PC-9 (cell line): ENCODE measurements at regions not wholly inside any gene's neighbourhood (a gene's known extent, or its start where the extent isn't known, plus 50 kb on each side); places are given as distances from the start of the nearest gene placed in this dataset.
A peak's percentile ranks its signal among the peaks of the same experiment; 100 is the strongest.

Experiments used
- BruUV-seq: library from RNA; stranded (reverse); fragments of 400-500 nt; replicated peaks from 2 replicates; lab custom pipeline; 2021; lab: Mats Ljungman, UMichigan
- CTCF ChIA-PET: fragments of 300-600 bp; sonication (Branson Sonifier 250); formaldehyde crosslinking; loops from one replicate; lab custom pipeline; 2022; ENCODE audit warnings: antibody characterized with exemption; lab: Charles Lee
- POLR2A ChIA-PET: fragments of 300-600 bp; sonication (Branson Sonifier 250); formaldehyde crosslinking; loops from one replicate; lab custom pipeline; 2022; ENCODE audit warnings: antibody characterized with exemption; ENCODE audit not compliant: unreplicated experiment; lab: Charles Lee
- DNase-seq, 2 experiments: peaks; one replicate each; pipeline versions ENCODE4 v3.0.0 to v3.0.0-alpha.2; 2015 to 2022; ENCODE audit warnings: mixed read lengths in 1 of 2
- H2AFZ ChIP-seq: fragments of 200-600 bp; sonication (generic); 2 replicates; pipeline ENCODE4 v1.8.1; 2017; ENCODE audit warnings: antibody characterized with exemption
- H3F3A ChIP-seq: fragments of 200-600 bp; sonication (generic); 2 replicates; pipeline ENCODE4 v1.8.1; 2017; ENCODE audit warnings: antibody characterized with exemption, mild to moderate bottlenecking, low read depth; ENCODE audit not compliant: insufficient read depth
- H3K27ac ChIP-seq: fragments of 200-600 bp; sonication (generic); 2 replicates; pipeline ENCODE4 v1.6.1; 2016; ENCODE audit warnings: mixed run types
- H3K27me3 ChIP-seq: fragments of 200-600 bp; sonication (generic); 2 replicates; pipeline ENCODE4 v1.6.1; 2016; ENCODE audit warnings: low read depth, mixed run types; ENCODE audit not compliant: insufficient read depth
- H3K36me3 ChIP-seq: fragments of 200-600 bp; sonication (generic); 2 replicates; pipeline ENCODE4 v1.6.1; 2016; ENCODE audit warnings: low read depth, mixed run types
- H3K4me1 ChIP-seq: fragments of 200-600 bp; sonication (generic); replicated peaks from 2 replicates; pipeline ENCODE4 v1.6.1; 2016; ENCODE audit warnings: mixed run types; ENCODE audit not compliant: insufficient read depth
- H3K4me2 ChIP-seq: fragments of 200-600 bp; sonication (generic); 2 replicates; pipeline ENCODE4 v1.6.1; 2017; ENCODE audit warnings: mixed run types
- H3K4me3 ChIP-seq: fragments of 200-600 bp; sonication (generic); 2 replicates; pipeline ENCODE4 v1.6.1; 2016; ENCODE audit warnings: mixed run types
- H3K79me2 ChIP-seq: fragments of 200-600 bp; sonication (generic); 2 replicates; pipeline ENCODE4 v1.6.1; 2017; ENCODE audit warnings: low read depth, mixed run types
- H3K9me2 ChIP-seq: fragments of 200-600 bp; sonication (generic); 2 replicates; pipeline ENCODE4 v1.8.1; 2017; ENCODE audit warnings: mild to moderate bottlenecking; ENCODE audit not compliant: insufficient read depth
- H3K9me3 ChIP-seq: fragments of 200-600 bp; sonication (generic); 2 replicates; pipeline ENCODE4 v1.8.1; 2016; ENCODE audit warnings: low read depth; ENCODE audit not compliant: insufficient read depth
- H4K20me1 ChIP-seq: fragments of 200-600 bp; sonication (generic); 2 replicates; pipeline ENCODE4 v1.8.1; 2017; ENCODE audit not compliant: insufficient read depth
- CTCF ChIP-seq: fragments of 200-600 bp; sonication (generic); conservative IDR thresholded peaks from 2 replicates; pipeline ENCODE4 v1.6.1; 2017; ENCODE audit warnings: mixed run types, antibody characterized with exemption, mild to moderate bottlenecking, moderate library complexity
- EZH2 ChIP-seq: fragments of 200-600 bp; sonication (generic); IDR thresholded peaks from 2 replicates; pipeline ENCODE4 v1.8.0; 2017; ENCODE audit warnings: antibody characterized with exemption, low read depth
- intact Hi-C: fragments of 100-400 bp; cut with micrococcal nuclease; formaldehyde crosslinking; loops from one replicate; pipeline ENCODE4 v1.10.0; 2022; ENCODE audit not compliant: unreplicated experiment

- BruUV-seq = no TSS peak
- no peaks in the 10 kb centered on the region for H3K27me3 ChIP-seq
- CTCF ChIA-PET = no interaction called here
Measured at GRCh38 chr7:41059796-41060195, 643.1 kb downstream of the INHBA start.

GRCh38 chr7:41058986-41059741, 643.7 kb downstream of the INHBA start:
- CTCF ChIA-PET = no interaction called here

More at GRCh38 chr7:41059796-41060195, 643.1 kb downstream of the INHBA start:
- Histone ChIP-seq H3K4me1 (peaks cover 17% of the 10 kb centered on the region), H3K9me3 (peaks cover 28% of the 10 kb centered on the region), H3K4me2 (peak overlapping the region; percentile 9; the same call in 1 of the 2 replicates), H3K4me3 (no peak overlapping the region), H3K79me2 (no peaks in the 10 kb centered on the region), H3K36me3 (no peaks in the 10 kb centered on the region), H3F3A (peaks cover 11% of the 10 kb centered on the region; the same call in 1 of the 2 replicates), H3K9me2 (no peaks in the 10 kb centered on the region), H3K27ac (peak overlapping the region; percentile 71), H2AFZ (peak overlapping the region; percentile 28; the same call in 1 of the 2 replicates), H4K20me1 (no peaks in the 10 kb centered on the region)
- POLR2A ChIA-PET = no interaction called here
- TF ChIP-seq EZH2 (no peak), CTCF (no peak)
- intact Hi-C loops = no loop called here
- peak in 1 of 2 experiments; percentile 52 for DNase-seq

More at GRCh38 chr7:41058986-41059741, 643.7 kb downstream of the INHBA start:
- TF ChIP-seq CTCF (no peak), EZH2 (no peak)
- intact Hi-C loops = no loop called here
- H3K36me3 ChIP-seq = no peaks in the 10 kb centered on the region
- no peaks in the 10 kb centered on the region for H3K79me2 ChIP-seq
- H3K4me2 ChIP-seq = peak overlapping the region; percentile 9
- peaks cover 11% of the 10 kb centered on the region; the same call in 1 of the 2 replicates for H3F3A ChIP-seq
- no peaks in the 10 kb centered on the region for H3K9me2 ChIP-seq
- BruUV-seq = no TSS peak
- peak overlapping the region; percentile 71 for H3K27ac ChIP-seq
- H3K9me3 ChIP-seq = peaks cover 25% of the 10 kb centered on the region
- H2AFZ ChIP-seq = peak overlapping the region; percentile 28; the same call in 1 of the 2 replicates
- peak; percentile 44 to 84 for DNase-seq
- H3K27me3 ChIP-seq = no peaks in the 10 kb centered on the region
- no peaks in the 10 kb centered on the region for H4K20me1 ChIP-seq
- no peak overlapping the region for H3K4me3 ChIP-seq
- POLR2A ChIA-PET = interaction anchor here (0.6 kb wide), 1 partner anchor 137 kb away, joined by 5 read pairs; no protein-coding TSS in a partner anchor
- peaks cover 17% of the 10 kb centered on the region for H3K4me1 ChIP-seq
